ENCODE measurements at regions not wholly inside any gene's neighbourhood (a gene's known extent, or its start where the extent isn't known, plus 50 kb on each side); places are given as distances from the start of the nearest gene placed in this dataset.

- TF ChIP-seq, protein P1, sequence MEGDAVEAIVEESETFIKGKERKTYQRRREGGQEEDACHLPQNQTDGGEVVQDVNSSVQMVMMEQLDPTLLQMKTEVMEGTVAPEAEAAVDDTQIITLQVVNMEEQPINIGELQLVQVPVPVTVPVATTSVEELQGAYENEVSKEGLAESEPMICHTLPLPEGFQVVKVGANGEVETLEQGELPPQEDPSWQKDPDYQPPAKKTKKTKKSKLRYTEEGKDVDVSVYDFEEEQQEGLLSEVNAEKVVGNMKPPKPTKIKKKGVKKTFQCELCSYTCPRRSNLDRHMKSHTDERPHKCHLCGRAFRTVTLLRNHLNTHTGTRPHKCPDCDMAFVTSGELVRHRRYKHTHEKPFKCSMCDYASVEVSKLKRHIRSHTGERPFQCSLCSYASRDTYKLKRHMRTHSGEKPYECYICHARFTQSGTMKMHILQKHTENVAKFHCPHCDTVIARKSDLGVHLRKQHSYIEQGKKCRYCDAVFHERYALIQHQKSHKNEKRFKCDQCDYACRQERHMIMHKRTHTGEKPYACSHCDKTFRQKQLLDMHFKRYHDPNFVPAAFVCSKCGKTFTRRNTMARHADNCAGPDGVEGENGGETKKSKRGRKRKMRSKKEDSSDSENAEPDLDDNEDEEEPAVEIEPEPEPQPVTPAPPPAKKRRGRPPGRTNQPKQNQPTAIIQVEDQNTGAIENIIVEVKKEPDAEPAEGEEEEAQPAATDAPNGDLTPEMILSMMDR (IDR thresholded peaks at IDR 0.05), result no peak
- TF ChIP-seq EZH2 (IDR thresholded peaks at IDR 0.05; ENCODE audit: borderline replicate concordance, insufficient read depth, low read depth, low read length, poor library complexity, severe bottlenecking), result no peak
Measured at GRCh38 chr12:3995306-3995705, 122.1 kb upstream of the PARP11 start.
